ENCODE measurements at regions not wholly inside any gene's neighbourhood (a gene's known extent, or its start where the extent isn't known, plus 50 kb on each side); places are given as distances from the start of the nearest gene placed in this dataset.

- TF ChIP-seq POLR2AphosphoS5 (IDR thresholded peaks at IDR 0.05; ENCODE audit: low read depth) (no peak), REST (IDR thresholded peaks at IDR 0.05; ENCODE audit: insufficient replicate concordance, low read depth) (no peak)
- TF ChIP-seq, protein P1, sequence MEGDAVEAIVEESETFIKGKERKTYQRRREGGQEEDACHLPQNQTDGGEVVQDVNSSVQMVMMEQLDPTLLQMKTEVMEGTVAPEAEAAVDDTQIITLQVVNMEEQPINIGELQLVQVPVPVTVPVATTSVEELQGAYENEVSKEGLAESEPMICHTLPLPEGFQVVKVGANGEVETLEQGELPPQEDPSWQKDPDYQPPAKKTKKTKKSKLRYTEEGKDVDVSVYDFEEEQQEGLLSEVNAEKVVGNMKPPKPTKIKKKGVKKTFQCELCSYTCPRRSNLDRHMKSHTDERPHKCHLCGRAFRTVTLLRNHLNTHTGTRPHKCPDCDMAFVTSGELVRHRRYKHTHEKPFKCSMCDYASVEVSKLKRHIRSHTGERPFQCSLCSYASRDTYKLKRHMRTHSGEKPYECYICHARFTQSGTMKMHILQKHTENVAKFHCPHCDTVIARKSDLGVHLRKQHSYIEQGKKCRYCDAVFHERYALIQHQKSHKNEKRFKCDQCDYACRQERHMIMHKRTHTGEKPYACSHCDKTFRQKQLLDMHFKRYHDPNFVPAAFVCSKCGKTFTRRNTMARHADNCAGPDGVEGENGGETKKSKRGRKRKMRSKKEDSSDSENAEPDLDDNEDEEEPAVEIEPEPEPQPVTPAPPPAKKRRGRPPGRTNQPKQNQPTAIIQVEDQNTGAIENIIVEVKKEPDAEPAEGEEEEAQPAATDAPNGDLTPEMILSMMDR (IDR thresholded peaks at IDR 0.05; ENCODE audit: insufficient read depth, low read length): no peak
Measured at GRCh38 chr19:27935669-27936068, 1277.3 kb downstream of the UQCRFS1 start.
